ENCODE measurements at regions not wholly inside any gene's neighbourhood (a gene's known extent, or its start where the extent isn't known, plus 50 kb on each side); places are given as distances from the start of the nearest gene placed in this dataset.

GRCh38 chr2:14336759-14337382 is 295.6 kb upstream of the LRATD1 start:
- no peak for TF ChIP-seq EP300 (IDR thresholded peaks at IDR 0.05; ENCODE audit: borderline replicate concordance in 1 of 2, low read depth in 2 of 2, low read length in 2 of 2)
- no peak for TF ChIP-seq CHD1 (IDR thresholded peaks at IDR 0.05; ENCODE audit: low read depth, low read length)
- TF ChIP-seq, protein P1, sequence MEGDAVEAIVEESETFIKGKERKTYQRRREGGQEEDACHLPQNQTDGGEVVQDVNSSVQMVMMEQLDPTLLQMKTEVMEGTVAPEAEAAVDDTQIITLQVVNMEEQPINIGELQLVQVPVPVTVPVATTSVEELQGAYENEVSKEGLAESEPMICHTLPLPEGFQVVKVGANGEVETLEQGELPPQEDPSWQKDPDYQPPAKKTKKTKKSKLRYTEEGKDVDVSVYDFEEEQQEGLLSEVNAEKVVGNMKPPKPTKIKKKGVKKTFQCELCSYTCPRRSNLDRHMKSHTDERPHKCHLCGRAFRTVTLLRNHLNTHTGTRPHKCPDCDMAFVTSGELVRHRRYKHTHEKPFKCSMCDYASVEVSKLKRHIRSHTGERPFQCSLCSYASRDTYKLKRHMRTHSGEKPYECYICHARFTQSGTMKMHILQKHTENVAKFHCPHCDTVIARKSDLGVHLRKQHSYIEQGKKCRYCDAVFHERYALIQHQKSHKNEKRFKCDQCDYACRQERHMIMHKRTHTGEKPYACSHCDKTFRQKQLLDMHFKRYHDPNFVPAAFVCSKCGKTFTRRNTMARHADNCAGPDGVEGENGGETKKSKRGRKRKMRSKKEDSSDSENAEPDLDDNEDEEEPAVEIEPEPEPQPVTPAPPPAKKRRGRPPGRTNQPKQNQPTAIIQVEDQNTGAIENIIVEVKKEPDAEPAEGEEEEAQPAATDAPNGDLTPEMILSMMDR (IDR thresholded peaks at IDR 0.05; ENCODE audit: control extremely low read depth in 1 of 3, insufficient read depth in 1 of 3, low read depth in 1 of 3, low read length in 3 of 3) = no peak
- TF ChIP-seq HDAC6 (IDR thresholded peaks at IDR 0.05; ENCODE audit: low read depth, low read length) = no peak
- TF ChIP-seq RAD21 (IDR thresholded peaks at IDR 0.05 in 1 of 2, conservative IDR thresholded peaks at IDR 0.05 in 1 of 2; ENCODE audit: low read depth in 2 of 2, low read length in 2 of 2) = no peak
- no peak for TF ChIP-seq POLR2A (IDR thresholded peaks at IDR 0.05; ENCODE audit: control extremely low read depth in 1 of 2, low read depth in 2 of 2, low read length in 2 of 2)
- TF ChIP-seq, protein P2, sequence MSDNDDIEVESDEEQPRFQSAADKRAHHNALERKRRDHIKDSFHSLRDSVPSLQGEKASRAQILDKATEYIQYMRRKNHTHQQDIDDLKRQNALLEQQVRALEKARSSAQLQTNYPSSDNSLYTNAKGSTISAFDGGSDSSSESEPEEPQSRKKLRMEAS (IDR thresholded peaks at IDR 0.05) = no peak
- no peak for TF ChIP-seq TBP (IDR thresholded peaks at IDR 0.05; ENCODE audit: low read depth, low read length)
- no peak for TF ChIP-seq POLR2AphosphoS5 (IDR thresholded peaks at IDR 0.05; ENCODE audit: low read depth, low read length)
- TF ChIP-seq JUND (IDR thresholded peaks at IDR 0.05; ENCODE audit: low read length) = no peak
- TF ChIP-seq SRF (IDR thresholded peaks at IDR 0.05; ENCODE audit: low read depth, low read length) = no peak
- TF ChIP-seq RXRA (IDR thresholded peaks at IDR 0.05; ENCODE audit: insufficient read depth, low read depth, low read length) = no peak

All from H1 (cell line).